DMS 273 (cell line): ENCODE measurements at regions not wholly inside any gene's neighbourhood (a gene's known extent, or its start where the extent isn't known, plus 50 kb on each side); places are given as distances from the start of the nearest gene placed in this dataset.

ENCODE experiments used
- DNase-seq: peaks from one replicate; lab custom pipeline; 2025; ENCODE audit not compliant: unreplicated experiment; lab: John Stamatoyannopoulos, UW

DNA sequence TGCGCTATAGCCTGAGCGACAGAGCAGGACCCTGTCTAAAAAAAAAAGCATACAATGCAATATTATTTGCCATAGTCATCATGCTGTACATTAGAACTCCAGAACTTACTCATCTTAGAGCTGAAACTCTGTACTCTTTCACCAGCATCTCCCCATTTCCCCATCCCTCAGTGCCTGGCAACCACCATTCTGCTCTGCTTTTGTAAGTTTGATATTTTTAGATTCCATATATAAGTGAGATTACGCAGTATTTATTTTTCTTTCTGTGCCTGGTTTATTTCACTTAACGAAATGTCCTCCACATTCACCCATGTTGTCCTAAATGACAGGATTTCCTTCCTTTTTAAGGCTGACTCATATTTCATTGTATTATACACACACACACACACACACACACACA lies 121.8 kb downstream of the BBS10 start:
- DNase-seq: no peak

DNA sequence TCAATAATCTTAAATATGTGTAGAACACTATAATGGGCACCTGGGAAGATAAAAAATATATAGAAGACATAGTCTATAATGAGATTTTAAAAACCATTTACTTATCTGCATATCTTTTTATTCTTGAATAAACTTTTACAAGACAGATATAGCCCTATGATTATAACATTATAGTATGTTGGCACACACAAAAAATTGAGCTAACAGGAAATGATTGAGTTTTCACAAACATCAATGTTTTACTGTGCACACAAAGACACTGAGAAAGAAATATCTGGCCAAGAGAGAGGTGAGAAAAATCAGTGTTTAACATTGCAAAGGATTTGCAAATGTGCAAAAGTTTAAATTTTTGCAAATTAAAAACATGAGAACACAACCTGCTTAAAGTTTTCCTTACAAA lies 124.3 kb downstream of the BBS10 start:
- DNase-seq: no peak

DNA sequence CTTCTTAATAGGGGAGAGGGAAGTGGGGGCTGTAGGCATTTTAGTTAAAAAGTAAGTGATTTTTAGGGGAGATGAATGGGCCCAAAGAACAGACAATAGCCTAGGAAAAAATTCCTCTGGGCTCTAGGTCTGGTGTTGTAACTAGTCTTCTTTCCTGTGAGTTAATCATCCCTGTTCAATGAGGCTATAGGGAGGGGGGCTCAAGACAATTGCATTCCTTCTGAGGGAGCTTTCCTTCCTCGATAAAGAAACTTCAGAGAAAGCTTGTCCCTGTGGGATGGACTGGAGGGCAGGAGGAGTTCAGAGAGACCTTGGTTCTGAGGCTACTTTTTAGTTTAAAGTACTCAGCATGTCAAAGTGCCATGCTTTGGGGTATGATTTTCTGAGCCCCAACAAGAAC lies 127.2 kb downstream of the BBS10 start:
- no peak for DNase-seq

DNA sequence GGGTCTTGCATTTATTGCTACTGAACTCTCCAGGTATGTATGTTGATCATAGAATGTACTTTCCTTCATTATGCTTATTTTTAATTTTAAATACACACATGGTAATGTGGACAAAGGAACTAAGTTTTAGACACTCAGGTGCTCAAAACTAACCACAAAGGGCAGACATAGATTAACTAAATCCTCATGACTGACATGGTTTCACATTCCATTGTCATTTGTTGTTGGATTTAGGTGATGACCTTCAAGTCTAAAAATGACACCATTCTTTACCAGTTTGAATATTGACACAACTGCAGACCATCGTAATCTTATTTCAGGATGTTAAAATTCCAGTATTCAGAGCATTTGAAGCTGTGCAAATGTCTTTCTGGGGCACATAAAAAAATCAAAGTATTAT lies 128.4 kb downstream of the BBS10 start:
- no peak for DNase-seq

DNA sequence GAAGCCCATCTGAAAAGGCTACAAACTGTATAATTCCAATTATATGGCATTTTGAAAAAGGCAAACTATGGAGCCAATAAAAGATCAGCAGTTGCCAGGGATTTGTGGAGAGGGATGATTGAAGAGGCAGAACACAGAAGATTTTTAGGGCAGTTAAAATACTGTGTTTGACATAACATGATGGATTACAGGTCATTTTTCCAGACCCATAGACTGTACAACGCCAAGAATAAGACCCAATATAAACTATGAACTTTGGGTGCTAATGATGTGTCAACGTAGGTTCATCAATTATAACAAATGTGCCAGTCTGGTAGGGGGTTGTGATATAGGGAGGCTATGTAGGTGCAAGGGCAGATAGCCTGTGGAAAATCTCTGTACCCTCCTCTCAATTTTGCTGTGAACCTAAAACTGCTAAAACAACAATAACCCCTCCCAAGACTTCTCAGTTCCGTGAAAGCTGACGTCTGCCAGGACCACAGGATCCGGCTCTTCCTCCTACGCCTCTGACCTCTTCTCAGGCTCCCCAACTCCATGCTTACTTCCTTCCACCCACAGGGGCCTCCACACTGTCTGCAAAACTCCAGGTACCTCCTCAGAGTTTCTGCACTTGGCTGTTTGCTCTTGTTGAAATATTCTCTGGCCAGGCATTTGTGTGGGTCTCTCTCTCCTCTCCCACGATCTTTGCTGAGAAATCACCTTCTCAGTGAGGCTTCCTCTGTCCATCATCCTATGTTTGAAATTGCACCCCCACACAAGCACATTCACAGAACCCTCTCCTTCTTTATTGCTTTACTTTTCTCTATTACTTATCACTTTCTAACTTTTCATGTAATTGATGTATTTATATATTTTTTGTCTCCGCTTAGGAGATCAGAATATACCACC lies 131.4 kb downstream of the BBS10 start:
- DNase-seq: no peak

DNA sequence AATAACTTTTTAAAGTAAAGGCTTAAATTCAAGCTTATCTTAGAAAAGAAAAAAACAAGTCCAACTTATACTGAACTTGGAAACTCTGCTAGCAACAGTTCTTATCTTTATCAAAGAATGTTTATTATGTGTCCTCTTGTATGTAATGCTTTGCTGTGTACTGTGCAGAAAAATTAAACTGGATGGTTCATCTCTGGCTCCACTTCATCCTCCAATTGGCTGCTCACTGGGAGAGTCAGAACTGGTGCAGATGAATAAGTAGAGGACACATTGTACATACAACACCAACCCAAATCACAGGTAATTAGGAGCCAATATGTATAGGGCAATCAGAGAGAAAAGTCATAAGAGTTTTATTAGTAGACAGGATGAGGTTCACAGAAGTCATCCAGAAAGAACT lies 123.6 kb upstream of the NAP1L1 start:
- DNase-seq: no peak

DNA sequence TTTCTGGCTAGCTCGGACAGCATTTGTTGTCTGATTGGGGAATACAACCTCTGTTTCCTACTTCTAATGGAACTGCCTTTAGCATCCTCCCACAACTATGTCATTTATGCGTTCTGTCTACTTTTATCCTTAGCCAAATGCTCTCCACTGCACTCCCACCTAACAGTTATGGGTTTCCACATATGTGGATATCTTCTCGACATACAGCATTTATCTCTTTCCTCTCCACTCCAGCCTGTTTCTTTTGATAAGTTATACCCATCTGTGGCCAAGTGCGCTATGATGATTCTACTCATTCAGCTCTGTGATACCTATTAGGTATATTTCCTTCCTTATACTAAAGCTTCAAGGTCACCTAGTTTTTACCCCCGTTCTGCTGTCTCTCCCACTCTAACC lies 122.2 kb upstream of the NAP1L1 start:
- no peak for DNase-seq

DNA sequence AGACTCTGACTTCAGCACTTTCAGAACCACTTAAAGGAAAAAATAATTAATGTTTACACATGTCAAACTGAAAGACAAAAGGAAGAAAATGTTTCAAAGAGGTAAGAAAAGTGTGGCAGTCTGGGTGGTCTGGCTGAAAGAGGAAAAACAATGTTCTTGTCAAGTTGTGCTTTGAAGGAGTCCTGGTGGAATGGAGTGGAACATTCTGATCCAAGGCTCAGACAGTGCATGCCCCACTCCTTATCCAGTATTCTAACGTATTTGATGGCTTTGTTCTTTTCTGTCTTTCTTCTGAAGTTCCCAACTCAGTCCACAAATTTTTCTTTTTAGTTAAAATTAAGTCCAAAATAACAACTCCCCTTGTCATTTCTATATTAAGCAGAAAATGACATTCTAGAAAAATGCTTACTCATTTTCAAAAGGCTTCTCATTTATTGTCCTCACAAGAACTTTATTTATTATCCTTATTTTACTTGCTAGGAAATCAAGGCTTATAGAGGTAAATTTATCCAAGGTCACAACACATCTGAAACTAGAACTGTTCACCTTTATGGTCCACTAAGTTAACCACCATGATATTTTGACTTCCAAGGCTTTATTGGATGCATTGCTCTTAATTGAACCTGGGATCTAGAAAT lies 121.7 kb upstream of the NAP1L1 start:
- no peak for DNase-seq

DNA sequence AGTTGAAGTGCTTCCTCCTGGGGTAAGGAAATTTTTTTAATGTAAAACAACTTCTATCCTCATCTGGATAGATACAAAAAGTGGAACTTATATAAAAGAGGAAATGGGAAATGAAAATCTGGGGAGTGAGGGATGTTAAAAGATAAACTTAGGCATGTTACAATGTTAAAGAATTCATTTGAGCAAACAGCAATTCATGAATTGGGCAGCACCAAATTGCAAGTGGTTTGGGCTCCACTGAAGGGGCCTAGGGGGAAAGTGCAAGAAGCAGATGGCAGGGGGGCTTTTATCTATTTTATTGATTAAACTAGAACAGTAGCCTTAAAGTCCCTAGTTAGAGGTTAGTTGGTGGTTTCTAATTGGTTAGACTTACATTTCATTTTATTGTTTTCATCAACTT lies 118.1 kb upstream of the NAP1L1 start:
- DNase-seq: no peak

DNA sequence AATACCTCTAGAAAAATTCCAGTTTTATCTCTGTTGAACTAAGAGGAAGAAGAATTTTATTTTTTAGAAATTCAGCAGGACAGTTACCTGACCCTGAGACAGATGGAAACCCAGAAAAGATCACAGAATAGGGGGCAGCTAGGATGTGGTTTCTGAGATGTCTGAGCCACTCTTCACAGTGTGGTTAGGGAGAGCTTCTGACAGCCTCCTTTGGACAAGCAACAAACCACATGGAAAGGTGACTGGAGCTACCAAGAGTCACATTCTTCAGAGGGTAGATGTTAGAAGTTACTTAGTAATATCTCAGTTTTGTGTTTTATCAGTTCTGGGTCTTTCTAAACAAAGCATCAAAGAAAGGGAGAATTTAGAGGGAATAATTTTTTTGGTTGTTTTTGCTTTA lies 117.3 kb upstream of the NAP1L1 start:
- DNase-seq: no peak

DNA sequence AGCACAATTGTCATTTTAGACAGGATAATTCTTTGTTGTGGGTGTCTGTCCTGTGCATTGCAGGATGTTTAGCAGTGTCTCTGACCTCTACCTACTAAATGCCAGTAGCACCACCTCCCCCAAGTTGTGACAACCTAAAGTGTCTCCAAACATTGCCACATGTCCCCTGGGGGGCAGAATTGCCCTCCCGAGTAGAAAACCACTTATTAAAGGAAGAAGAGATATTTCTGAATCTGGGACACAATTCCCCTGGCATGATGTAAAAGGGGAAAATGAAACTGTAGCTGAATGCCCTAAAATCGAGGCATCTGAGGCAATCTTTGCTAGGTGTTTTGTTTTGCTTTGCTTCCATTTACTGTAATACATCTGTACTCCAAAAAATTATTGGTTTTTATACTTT lies 116.8 kb upstream of the NAP1L1 start:
- no peak for DNase-seq

DNA sequence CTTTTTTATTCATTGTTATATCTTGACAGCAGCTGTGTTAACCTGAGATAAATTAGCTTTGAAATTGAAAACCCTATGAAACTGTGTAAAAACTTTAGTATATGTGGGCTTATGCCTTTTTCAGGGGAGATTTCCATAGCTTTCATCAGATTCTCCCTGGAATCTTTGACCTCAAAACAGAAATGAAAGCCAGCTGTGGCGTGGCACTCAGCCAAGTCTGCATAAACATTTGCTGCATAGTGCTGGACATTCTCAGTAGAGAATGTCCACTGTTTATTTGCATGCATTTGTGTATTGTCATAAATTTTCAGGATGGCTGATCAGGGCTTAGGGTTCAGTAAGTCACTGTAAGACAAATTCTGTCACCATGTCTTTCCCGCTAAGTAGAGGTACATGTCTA lies 115.3 kb upstream of the NAP1L1 start:
- DNase-seq: no peak

DNA sequence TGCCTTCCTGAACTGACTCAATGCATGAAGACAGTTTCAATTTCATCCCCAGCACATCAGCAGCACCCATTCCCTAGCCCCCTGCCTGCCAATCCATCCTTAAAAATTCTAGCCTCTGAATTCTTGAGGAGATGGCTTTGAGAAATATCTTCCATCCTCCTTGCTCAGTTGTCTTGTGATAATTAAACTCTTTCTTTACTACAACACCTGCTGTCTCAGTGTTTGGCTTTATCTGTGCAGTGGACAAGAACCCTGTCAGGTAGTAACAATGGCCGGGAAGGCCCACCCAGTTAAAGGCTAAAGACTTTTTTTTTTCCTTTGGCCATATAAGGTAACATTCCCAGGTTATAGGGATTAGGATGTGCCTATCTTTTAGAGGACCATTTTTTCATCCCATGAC lies 114.4 kb upstream of the NAP1L1 start:
- DNase-seq: no peak

DNA sequence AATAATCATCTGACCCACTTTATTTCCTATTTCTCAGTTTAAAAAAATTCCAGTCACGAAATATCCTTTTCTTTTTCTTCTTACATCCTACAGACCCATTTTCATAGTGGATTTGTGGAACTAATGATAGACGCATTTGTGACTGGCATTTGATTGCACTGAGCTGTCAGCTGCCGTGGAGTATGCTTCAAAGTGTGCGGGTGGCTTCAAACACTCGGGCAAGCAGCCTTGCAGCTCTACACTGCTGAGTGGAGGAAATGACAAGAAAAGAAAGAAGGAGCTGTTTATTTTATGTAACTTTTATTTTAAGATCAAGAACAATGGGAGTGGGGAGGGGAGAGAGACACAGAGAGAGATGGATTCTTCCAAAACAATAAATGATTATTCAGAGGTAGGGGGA lies 112.8 kb upstream of the NAP1L1 start:
- DNase-seq: no peak

DNA sequence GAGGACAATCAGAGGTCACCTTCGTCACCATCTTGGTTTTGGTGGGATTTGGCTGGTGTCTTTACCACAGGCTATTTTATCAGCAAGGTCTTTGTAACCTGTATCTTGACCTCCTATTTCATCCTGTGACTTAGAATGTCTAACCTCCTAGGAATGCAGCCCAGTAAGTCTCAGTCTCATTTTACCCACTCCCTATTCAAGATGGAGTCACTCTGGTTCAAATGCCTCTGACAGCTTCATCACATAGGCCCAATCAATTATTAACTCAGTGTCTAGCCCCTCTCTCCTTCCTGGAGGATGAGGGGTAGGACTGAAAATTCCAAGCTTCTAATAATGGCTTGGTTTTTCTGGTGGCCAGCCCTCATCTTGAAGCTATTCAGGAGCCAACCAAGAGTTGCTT lies 111.4 kb upstream of the NAP1L1 start:
- no peak for DNase-seq

DNA sequence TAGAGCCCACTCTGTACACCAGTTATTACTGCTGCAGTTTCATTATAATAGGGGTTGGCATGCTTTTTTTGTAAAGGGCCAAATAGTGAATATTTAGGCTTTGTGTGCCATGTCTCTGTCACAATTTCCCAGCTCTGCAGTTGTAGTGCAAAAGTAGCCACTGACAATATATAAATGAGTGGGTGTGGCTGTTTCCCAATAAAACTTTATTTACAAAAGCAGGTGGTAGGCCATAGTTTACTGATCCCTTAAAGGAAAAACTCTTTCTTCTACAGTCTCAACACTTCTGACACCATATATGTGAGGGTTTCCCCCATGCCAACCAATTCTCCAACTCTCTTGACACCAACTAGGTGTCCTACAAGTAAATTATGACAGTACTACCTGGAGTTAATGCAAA lies 110.2 kb upstream of the NAP1L1 start:
- DNase-seq: no peak

DNA sequence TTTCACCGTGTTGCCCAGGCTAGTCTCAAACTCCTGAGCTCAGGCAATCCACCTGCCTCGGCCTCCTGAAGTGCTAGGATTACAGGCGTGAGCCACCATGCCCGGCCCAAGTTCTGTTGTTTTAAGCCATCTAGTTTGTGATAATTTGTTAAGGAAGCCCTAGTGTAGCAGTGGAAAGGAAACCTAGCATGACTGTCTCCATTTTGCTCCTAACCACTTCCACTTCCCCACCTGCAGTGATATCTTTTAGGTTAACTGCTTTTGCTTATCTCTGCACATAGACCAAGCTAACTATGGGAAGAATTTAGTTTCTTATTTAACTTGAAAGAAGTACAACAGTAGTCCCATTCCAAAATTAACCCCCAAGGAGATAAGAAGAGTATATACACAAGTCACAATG lies 109.5 kb upstream of the NAP1L1 start:
- DNase-seq: no peak

DNA sequence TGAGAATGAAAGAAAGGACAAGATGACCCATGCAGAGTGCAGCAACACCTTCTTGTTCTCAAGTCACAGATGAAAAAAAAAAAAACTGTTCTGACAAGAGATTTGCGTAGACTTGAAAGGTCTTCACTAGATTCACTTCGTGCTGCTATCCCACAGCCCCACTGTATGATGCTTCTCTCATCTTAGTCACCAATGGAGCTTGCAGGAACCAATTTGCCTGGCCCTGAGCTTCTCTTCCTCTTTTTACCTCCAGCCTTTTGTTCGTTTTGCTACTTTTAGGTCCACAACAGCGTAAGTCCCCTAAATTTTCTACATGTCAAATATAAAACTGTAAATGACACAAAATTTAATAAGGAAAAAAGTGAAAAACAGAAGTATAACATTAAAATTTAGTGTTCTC lies 107.9 kb upstream of the NAP1L1 start:
- DNase-seq: no peak

DNA sequence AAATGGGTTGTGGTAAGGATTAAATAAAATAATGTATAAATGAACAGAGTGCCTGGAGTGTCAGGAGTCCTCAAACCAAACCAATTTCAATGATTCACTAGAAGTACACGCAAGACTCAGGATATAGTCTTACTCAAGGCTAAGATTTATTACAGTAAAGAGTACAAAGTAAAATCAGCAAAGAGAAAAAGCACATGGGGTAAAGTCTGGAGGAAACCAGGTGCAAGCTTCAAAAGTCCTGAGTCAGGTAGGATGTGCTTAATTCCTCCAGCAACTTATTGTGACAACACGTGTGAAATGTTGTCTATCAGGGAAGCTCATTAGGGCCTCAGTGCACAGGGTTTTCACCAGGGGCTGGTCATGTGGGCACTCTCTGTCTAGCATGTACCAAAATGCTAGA lies 105.8 kb upstream of the NAP1L1 start:
- no peak for DNase-seq

DNA sequence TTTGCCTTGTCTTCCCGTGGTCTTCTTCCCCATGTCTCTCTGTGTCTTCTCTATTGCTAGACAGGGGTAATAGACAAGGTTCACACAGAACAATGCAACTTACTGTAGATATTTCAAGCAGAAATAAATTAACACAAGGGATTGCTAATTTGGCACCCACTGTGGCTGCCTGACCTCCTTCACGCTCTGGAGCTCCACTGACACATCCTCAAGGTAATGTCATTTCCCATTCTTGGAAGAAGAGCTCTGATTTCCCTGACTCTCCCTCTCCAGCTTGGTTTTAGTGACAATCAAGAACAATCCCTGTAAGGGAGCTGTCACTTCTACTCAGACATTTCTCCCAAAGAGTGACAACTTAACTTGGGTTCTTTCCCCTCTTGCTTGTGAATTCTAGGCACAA lies 105.4 kb upstream of the NAP1L1 start:
- no peak for DNase-seq

DNA sequence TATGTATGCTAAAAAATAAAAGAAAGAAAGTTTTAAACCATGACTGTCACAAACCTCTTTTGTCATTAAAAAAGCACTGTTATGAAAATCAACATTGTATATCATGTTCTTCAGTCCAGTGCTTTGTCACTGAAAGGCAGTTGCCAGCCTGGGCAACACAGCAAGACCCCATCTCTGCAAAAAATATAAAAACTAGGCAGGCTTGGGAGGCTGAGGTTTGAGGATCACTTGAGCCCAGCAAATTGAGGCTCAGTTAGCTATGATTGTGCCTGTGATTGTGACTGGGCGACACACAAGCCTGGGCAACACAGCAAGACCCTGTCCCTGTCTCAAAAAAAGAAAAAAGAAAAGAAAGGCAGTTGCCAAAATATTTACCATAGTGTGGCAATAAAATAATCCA lies 102.7 kb upstream of the NAP1L1 start:
- no peak for DNase-seq

DNA sequence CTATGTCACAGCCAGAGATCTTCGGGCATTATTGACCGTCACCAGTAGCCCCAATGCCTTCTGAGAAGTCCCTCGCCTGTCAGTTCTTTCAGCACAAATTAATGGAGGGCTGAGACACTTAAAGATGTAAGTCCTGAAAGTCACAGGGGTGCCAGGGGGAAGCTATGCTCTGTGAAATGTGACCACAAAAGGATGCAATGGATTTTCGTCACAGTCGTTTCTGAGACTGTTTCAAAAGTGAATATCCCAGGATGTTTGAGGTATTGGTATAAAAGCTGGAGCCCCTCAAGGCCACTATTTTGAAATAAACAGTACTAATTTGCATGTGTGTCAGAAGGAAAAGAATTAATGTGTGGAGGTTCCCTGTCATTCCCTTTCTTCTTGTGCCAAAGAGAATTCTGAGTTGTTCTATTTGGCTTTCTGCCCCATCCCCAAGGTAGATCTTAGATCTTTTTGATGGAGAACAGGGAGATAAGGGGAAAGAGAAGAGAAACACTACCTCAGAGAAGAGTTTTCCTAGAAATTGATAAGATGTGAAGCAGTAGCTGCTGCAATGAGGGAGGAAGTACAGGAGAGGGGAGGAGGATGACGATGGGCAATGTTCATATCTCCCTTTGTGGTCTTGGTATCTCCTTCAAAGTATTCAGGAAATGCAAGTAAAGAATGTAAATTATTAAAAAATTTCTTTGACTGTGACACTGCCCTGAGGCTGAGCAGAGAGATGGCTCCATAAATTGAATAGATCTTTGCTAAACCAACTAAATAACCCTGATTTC lies 101.8 kb upstream of the NAP1L1 start:
- DNase-seq: no peak
